ENCODE measurements at regions not wholly inside any gene's neighbourhood (a gene's known extent, or its start where the extent isn't known, plus 50 kb on each side); places are given as distances from the start of the nearest gene placed in this dataset.
"Not testable (repeated sequence)": the region's sequence is repeated elsewhere in the genome, so short reads cannot be mapped to it uniquely, and the experiment has no call there.

- DNase-seq, result no peak
Measured at GRCh38 chr6:56742122-56742791, 99.6 kb upstream of the DST start.

- no peak for DNase-seq
Measured at GRCh38 chr6:56741472-56741871, 98.8 kb upstream of the DST start.

GRCh38 chr6:56739836-56740815, 97.4 kb upstream of the DST start:
- DNase-seq, result no peak

GRCh38 chr6:56736804-56737203, 94.1 kb upstream of the DST start:
- no peak for DNase-seq

- DNase-seq, result peak in 1 of 2 experiments; percentile 3
Measured at GRCh38 chr6:56734335-56734734, 91.6 kb upstream of the DST start.

GRCh38 chr6:56733211-56733697, 90.6 kb upstream of the DST start:
- no peak for DNase-seq

GRCh38 chr6:56732517-56732916, 89.8 kb upstream of the DST start:
- no peak for DNase-seq

- no peak for DNase-seq
Measured at GRCh38 chr6:56730663-56731529, 88.2 kb upstream of the DST start.

GRCh38 chr6:56729719-56730118, 87.0 kb upstream of the DST start:
- DNase-seq, result no peak

- not testable (repeated sequence) for DNase-seq
Measured at GRCh38 chr6:56729166-56729565, 86.5 kb upstream of the DST start.

- no peak for DNase-seq
Measured at GRCh38 chr6:56727097-56727850, 84.6 kb upstream of the DST start.

GRCh38 chr6:56725254-56725653, 82.6 kb upstream of the DST start:
- DNase-seq, result no peak

- DNase-seq, result no peak
Measured at GRCh38 chr6:56724455-56724854, 81.8 kb upstream of the DST start.

GRCh38 chr6:56720882-56721281, 78.2 kb upstream of the DST start:
- no peak for DNase-seq

GRCh38 chr6:56720202-56720601, 77.5 kb upstream of the DST start:
- not testable (repeated sequence) for DNase-seq

- DNase-seq, result not testable (repeated sequence)
Measured at GRCh38 chr6:56719315-56720058, 76.8 kb upstream of the DST start.

GRCh38 chr6:56718236-56718635, 75.5 kb upstream of the DST start:
- no peak for DNase-seq

- no peak for DNase-seq
Measured at GRCh38 chr6:56716229-56716628, 73.5 kb upstream of the DST start.

GRCh38 chr6:56715741-56716140, 73.1 kb upstream of the DST start:
- DNase-seq, result no peak

- DNase-seq, result no peak
Measured at GRCh38 chr6:56714982-56715456, 72.3 kb upstream of the DST start.

- no peak for DNase-seq
Measured at GRCh38 chr6:56714273-56714672, 71.6 kb upstream of the DST start.
